SH-SY5Y (cell line): ENCODE measurements at regions not wholly inside any gene's neighbourhood (a gene's known extent, or its start where the extent isn't known, plus 50 kb on each side); places are given as distances from the start of the nearest gene placed in this dataset.

ENCODE experiments used
- GATA2 ChIP-seq: IDR thresholded peaks from 2 replicates; pipeline ENCODE4 v1.6.1; 2011; ENCODE audit warnings: mild to moderate bottlenecking, low read depth, low read length
- GATA3 ChIP-seq: IDR thresholded peaks from 2 replicates; pipeline ENCODE4 v1.6.1; 2011; ENCODE audit warnings: low read depth, mild to moderate bottlenecking, low read length, moderate library complexity

DNA sequence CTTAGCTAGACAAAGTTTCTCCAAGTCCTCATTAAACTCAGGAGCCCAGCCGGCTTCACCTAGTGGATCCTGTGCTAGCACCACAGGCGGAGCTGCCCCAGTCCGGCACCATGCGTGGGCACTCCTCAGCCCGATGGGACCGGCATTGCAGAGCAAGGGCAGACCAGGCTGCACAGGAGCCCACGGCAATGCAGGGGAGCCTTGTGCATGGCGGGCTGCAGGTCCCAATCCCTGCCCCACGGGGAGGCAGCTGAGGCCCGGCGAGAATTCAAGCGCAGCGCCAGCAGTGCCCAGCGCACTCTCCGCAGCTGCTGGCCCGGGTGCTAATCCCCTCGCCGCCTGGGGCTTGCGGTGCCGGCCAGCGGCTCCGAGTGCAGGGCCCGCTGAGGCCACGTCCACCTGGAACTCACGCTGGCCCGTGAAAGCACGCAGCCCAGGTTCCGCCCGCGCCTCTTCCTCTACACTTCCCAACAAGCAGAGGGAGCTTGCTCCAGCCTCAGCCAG, 292.3 kb upstream of the EYS start:
- no peak for TF ChIP-seq GATA3
- no peak for TF ChIP-seq GATA2

DNA sequence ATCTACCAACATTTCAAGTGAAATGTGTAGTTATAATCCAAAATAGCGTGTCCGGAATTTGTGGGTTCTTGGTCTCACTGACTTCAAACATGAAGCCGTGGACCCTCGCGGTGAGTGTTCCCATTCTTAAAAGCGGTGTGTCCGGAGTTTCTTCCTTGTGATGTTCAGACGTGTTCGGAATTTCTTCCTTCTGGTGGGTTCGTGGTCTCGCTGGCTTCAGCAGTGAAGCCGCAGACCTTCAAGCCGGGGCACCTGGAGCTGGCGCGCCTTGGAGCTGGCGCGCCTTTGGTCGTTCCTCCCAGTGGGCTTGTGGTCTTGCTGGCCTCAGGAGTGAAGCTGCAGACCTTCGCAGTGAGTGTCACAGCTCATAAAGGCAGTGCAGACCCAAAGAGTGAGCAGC, 291.5 kb upstream of the EYS start:
- TF ChIP-seq GATA3 (no peak), GATA2 (no peak)

DNA sequence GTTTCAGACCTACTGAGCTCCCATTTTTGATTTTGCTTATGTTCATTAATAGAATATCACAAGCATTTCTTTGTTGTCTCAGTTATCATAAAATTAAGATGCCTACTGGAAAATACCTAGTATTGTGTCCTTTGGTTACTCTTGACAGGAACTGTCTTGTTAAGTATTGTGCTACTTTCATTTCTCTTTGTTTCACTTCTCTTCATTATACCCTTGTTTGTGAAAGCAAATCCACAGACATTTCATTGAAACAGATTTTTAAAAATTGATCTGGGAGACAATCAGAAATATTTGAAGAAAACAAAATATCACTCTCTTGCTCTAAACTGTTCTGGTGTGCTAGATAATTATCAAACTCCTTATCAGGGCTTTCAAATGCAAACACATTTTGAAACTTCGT, 290.5 kb upstream of the EYS start:
- no peak for TF ChIP-seq GATA3
- TF ChIP-seq GATA2 = no peak

DNA sequence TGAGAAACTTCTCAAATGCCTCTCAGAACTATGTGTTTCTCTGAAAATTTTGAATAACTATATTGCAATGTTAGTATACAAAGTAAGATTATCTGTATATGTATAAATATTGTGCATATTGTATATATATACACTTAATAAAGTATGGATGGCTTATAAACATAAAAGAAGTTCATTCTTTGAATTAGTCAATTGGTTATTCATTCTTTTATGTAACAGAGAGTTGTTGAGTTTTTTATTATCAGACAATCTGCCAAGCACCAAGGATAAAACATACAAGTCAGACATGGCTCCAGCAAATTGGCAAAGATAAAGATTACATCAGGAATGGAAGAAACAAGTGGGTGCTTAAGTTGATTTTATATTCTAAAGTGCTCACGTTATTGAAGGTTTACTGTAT, 289.1 kb upstream of the EYS start:
- TF ChIP-seq GATA3 (no peak), GATA2 (no peak)

DNA sequence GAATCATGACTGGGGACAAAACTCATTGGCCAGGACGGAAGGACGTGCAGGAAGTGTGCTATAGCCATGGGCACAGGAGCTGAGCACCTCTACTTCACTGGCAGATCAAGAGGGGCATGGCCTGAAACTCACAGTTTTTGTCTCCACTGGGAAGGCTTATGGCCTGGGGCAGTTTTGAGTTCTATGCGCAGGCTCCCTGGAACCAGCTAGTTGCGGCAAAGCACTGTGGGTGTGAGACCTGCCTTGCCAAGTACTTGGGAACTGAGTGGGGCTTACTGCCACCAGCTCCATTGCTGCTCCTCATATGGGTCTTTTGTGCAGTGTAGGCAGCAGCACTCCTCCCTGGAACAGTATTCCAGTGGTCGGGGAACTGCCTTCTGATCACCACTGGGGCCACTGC, 282.6 kb upstream of the EYS start:
- TF ChIP-seq GATA2 = no peak
- no peak for TF ChIP-seq GATA3

DNA sequence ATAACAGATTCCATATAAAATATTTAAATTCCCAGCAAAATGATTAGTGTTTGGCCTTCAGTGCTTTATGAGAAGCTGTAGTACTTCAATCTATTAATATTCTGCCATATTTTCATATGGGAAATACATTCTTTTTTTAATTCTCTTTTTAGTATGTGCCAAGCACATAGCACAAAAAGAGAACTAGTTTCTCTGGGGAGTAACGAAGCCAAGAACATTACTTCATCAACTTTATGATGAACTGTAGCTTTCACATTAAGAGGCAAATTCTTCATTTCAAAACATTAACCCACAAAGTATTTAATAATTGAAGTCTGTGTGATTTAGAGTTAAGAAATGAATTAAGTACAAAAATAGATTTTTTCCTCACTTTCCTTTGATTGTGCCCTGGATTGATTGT, 281.0 kb upstream of the EYS start:
- no peak for TF ChIP-seq GATA3
- TF ChIP-seq GATA2 = no peak

DNA sequence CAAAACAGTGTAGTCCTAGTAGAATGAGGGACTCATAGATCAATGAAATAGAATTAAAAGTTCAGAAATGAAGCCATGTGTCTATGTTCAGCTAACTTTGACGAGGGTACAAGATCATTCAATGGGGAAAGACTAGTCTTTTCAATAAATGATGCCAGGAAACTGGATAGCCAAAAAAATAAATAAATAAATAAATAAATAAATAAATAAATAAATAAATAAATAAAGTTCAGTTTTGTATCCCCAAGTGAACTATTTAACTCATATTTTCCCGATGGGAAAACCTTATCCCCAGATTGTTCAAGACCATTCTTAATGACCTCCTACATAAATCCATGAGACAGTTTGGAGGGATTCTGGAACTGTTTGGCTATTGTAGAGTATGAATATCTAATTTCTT, 277.1 kb upstream of the EYS start:
- TF ChIP-seq GATA2 = no peak
- no peak for TF ChIP-seq GATA3

DNA sequence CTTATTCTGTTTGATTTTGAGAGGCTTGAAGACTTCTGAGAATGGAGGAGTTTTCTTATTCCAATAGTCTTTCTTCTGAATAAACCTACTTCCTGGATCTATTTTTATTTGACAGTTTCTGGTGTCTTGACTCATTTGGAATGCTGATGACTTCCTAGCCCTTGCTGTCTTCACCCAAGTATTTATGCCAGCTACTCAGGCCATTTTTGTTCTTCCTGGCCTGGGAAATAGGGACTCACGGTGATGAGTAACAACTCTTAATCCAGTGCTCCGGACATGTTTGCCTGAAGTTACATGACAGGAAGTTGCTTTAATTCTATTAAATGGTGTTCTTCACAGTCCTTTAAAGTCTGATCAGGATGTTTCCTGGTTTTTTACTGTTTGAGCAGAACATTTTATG, 272.1 kb upstream of the EYS start:
- no peak for TF ChIP-seq GATA2

DNA sequence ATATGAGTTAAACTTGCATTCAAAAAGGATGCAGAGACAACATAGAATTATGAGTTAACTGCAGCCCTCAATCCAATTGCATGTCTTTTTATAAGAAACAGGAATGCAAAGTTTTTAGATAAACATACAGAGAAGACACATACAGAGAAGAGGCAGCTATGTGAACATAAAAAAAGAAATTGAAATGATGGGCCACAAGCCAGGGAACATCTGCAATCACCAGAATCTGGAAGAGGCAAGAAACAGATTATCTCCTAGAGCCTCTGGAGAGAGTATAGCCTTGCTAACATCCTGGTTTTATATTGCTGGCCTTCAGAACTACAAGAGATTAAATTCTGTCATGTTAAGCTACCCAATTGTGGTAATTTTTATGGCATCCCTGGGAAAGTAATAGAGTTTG, 257.2 kb upstream of the EYS start:
- TF ChIP-seq GATA2 (no peak), GATA3 (no peak)

DNA sequence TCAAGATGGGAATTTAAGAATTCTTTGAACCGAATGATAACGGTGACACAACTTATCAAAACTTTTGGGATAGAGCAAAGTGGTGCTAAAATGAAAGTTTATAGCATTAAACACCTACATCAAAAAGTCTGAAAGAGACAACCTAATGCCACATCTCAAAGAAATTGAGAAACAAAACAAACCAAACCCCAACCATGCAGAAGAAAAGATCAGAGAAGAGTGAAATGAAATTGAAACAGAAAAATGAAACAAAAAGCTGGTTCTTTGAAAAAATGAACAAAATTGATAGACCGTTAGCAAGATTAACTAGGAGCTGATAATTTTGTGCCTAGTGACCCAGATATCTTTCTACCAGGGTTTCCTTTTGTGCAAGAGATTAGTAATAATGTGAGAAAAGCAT, 248.0 kb upstream of the EYS start:
- no peak for TF ChIP-seq GATA3

DNA sequence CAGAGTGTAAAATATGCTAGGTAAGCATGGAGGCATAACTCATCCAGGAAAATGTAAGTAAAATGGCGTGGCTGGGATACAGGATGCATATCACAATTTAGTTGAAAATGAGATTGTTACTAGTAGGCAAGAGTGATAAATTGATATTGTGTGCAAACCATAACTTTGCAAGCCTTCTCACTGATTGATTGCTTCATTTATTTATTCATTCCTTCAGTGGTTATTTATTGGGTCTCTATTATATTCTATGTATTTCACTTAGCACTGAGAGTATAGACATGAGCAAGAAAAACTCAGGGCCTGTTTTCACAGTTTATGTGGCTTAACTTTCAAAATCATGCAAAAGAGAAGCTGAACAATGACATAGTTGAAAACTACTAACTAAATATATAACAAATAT, 241.0 kb upstream of the EYS start:
- TF ChIP-seq GATA2 = no peak
- no peak for TF ChIP-seq GATA3

DNA sequence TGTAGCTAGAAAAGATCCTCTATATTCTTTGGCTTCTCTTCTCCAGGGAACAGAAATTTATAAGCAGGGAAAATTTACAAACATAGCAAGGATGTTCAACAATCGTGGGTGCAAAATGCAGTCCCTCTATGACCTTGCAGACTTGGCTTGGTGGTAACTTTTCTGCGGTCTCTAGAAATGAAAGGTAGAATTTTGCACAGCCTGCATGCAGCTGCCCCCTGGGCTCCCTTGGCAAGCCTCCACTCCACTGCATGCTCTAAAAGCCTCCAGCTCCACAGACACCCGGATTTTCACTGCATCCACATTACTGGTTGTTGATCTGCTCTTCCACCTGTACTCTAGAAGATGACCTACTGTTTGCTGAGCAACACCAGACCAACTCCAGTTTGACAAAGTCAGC, 236.5 kb upstream of the EYS start:
- TF ChIP-seq GATA2 (no peak), GATA3 (no peak)

DNA sequence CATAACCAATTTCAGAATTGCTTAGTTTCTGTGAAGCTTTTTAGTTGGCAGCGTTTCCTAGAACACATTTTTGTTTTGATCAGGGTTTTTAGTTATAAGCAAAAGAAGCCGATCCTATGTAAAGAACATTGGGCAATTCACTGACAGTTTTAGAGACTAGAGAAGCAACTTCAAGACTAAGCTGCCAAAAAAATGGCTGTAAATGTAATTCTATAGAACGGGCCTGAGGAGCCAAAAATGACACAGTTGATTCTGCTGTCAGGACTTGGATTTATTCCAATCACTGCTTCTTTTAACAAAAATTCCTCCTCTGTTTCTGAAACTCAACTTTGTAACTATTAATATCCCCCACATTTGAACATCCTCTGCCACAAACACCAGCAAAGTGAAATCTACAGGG, 236.0 kb upstream of the EYS start:
- TF ChIP-seq GATA3 = no peak
- no peak for TF ChIP-seq GATA2

DNA sequence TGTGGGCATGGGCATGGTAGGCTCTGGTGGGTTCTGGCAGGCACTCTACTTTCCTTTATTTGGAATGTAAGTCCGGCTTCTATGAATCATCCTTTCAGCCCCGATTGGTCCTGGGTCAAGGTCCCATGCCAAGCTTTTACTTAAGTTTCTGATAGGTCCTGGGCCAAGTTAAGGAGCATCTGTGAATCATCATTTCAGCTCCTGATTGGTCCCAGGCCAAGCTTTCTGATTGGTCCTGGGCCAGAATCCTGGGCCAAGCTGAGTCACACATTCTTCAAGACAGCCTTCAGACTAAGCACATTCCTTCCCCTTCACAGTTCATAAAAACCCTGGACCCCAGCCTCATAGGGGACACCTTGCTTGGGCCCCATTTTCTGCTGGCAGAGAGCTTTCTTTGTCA, 231.0 kb upstream of the EYS start:
- TF ChIP-seq GATA3 (no peak), GATA2 (no peak)

DNA sequence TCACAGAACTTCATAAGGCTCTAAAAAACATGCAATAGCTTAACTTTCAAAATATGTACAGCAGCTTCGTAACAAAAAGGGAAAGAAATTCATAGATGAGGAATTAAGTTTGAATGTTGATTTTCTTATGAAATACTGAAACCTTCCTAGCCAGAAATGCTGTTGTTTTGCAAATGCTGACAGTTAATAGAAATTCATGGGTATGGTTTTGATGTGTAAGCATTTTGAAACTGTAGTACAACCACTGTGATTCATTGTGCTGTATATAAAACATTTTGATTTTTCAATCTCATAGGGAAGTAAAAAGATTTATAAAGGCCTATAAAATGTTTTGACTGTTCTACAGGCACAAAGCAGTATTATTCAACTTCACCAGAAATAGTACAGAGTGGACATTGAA, 228.4 kb upstream of the EYS start:
- TF ChIP-seq GATA3 (no peak), GATA2 (no peak)

DNA sequence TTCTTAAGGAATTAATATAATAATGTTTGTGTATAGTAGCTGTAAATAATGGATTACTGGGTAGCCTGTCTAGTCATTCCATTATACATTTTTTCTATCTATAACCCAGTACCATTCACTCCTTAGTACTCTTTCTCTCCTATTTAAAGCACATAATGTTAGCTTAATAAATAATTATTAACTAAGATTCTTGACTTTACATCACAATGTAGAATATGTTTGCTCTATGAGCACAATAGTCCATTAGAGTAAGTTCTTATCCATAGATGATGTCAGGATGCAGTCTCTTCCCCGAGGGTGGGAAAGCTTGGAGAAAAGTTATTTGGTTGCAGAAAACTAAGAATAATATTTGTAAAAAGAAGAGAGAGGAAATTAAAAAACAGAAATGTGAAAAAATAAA, 226.4 kb upstream of the EYS start:
- TF ChIP-seq GATA2 (no peak), GATA3 (no peak)

DNA sequence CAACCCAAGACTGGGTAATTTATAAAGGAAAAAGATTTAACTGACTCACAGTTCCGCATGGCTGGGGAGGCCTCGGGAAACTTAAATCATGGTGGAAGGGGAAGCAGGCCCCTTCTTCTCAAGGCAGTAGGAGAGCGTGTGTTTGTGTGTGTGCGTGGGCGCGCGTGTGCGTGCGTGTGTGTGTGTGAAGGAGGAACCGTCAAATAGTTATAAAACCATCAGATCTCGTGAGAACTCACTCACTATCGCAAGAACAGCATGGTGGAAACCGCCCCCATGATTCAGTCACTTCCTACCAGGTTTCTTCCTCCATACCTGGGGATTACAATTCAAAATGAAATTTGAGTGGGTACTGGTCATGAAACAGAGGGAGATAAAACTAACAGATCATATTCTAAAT, 220.1 kb upstream of the EYS start:
- TF ChIP-seq GATA2 (no peak), GATA3 (no peak)

DNA sequence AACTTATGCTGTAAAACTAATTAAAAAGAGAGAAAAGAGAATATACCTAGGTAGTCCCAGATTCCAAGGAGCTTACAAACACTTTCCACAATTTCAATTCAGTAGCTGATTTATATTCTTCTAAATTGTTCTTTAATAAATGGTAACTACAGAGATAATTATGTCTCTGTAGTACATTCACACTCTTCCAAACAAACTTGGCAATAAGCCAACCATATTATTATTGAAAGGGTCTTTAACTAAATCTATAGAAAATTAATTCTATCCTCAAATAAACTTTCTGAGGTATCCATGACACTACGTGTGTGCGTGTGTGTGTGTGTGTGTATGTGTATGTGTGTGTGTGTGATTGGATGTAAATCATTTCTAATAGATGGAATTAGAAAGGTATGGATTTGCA, 217.4 kb upstream of the EYS start:
- TF ChIP-seq GATA2 = no peak
- no peak for TF ChIP-seq GATA3
